Activated naive CD4-positive, alpha-beta T cell treated with anti-CD3 and anti-CD28 coated beads, Interleukin-2, amount 50 U/mL, for 24 hours (primary cell): ENCODE measurements at regions not wholly inside any gene's neighbourhood (a gene's known extent, or its start where the extent isn't known, plus 50 kb on each side); places are given as distances from the start of the nearest gene placed in this dataset.

ENCODE experiments used
- H3K27ac Mint-ChIP-seq: one replicate; pipeline ENCODE4 v1.8.0; 2021; ENCODE audit warnings: mild to moderate bottlenecking, mixed read lengths
- H3K27me3 Mint-ChIP-seq: one replicate; pipeline ENCODE4 v1.8.0; 2021; ENCODE audit warnings: mixed read lengths
- H3K36me3 Mint-ChIP-seq: one replicate; pipeline ENCODE4 v1.8.0; 2021; ENCODE audit warnings: mixed read lengths
- H3K4me1 Mint-ChIP-seq: one replicate; pipeline ENCODE4 v1.8.0; 2021; ENCODE audit warnings: mixed read lengths
- H3K4me3 Mint-ChIP-seq: one replicate; pipeline ENCODE4 v1.8.0; 2021; ENCODE audit warnings: mild to moderate bottlenecking, mixed read lengths
- H3K9me3 Mint-ChIP-seq: one replicate; pipeline ENCODE4 v1.8.0; 2021; ENCODE audit warnings: mixed read lengths

DNA sequence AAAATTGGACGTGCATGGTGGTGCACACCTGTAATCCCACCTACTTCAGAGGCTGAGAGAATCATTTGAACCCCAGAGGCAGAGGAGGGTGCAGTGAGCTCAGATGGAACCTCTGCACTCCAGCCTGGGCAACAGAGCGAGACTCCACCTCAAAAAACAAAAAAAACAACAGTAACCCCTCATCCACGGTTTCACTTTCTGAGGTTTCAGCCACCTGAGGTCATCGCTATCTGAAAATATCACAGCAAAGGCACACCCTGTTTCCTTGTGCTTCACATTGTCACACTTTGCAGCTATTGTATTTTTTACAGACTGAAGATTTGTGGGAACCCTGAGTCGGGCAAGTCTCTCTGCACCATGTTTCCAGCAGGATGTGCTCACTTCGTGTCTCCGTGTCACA is 54.1 kb upstream of the FOXQ1 start:
- peaks cover 9% of the 10 kb centered on the region for H3K27me3 Mint-ChIP-seq
- no peaks in the 10 kb centered on the region for H3K36me3 Mint-ChIP-seq

DNA sequence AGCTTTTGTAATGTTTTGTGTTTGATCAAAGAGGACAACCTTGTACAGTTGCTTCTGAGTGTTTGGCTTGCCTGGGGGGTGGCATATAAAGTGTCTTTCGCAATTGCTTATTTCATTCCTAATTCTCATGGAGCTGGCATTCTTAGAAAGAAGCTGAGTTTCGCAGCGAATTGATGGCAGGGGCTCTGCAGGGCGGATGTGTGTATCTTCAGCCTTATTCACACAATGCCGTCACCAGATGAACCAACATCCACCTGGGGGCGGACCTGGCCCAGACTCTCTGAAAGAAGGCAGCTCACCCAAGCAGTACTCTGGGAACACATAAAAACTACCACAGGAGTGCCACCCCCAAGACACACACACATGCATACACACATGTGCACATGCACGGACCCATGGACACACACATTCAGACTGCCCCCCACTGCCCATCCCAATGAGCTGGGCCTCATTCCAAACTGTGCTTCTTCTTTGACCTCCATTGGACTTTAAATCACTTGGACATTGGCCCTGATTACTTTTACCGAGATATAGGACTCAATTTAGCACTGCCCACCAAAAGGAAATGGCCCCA is 55.4 kb upstream of the FOXQ1 start:
- H3K9me3 Mint-ChIP-seq = no peaks in the 10 kb centered on the region

More for the DNA sequence above, 54.1 kb upstream of the FOXQ1 start:
- no peak overlapping the region for H3K27ac Mint-ChIP-seq
- H3K4me1 Mint-ChIP-seq = no peaks in the 10 kb centered on the region
- no peaks in the 10 kb centered on the region for H3K9me3 Mint-ChIP-seq
- no peak overlapping the region for H3K4me3 Mint-ChIP-seq

DNA sequence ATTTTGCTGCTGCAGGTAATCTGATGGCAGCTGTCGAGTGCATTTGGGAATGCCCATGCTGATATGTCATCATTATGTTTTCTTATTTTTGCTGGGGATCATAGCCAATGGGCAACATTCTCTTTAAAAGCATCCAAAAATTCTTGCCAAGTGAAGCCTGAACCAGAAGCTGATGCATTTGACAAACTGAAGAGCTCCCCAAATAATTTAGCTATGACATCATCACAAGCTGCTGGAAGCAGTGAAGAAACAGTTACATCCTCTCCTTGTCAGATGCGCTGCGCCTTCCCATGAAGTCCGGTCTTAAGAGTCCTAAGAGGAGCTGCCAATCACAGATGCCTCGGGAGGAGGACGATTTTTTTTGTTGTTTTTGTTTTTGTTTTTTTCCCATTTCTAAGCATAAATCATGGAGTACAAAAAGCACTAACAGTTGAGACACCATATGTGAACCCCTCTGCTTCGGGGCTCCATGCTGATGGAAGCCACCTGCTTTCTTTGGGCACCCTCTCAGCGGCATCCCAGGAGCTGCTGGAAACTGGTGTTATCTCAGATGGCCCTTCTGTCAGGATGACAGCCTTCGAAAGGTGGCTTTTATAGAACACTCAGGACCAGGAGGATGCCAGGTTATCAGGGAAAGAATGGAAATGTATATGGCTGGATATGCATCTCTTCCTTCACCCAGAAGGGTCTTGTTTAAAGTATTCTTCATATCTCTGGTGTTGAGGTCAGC is 56.1 kb upstream of the FOXQ1 start:
- H3K27me3 Mint-ChIP-seq = peaks cover 10% of the 10 kb centered on the region
- H3K27ac Mint-ChIP-seq = no peak overlapping the region
- H3K4me1 Mint-ChIP-seq = no peaks in the 10 kb centered on the region
- H3K9me3 Mint-ChIP-seq = no peaks in the 10 kb centered on the region
- H3K36me3 Mint-ChIP-seq = no peaks in the 10 kb centered on the region
- no peak overlapping the region for H3K4me3 Mint-ChIP-seq

More for the DNA sequence above, 55.4 kb upstream of the FOXQ1 start:
- H3K4me1 Mint-ChIP-seq = no peaks in the 10 kb centered on the region
- no peak overlapping the region for H3K27ac Mint-ChIP-seq
- peaks cover 9% of the 10 kb centered on the region for H3K27me3 Mint-ChIP-seq
- no peaks in the 10 kb centered on the region for H3K36me3 Mint-ChIP-seq
- H3K4me3 Mint-ChIP-seq = no peak overlapping the region

DNA sequence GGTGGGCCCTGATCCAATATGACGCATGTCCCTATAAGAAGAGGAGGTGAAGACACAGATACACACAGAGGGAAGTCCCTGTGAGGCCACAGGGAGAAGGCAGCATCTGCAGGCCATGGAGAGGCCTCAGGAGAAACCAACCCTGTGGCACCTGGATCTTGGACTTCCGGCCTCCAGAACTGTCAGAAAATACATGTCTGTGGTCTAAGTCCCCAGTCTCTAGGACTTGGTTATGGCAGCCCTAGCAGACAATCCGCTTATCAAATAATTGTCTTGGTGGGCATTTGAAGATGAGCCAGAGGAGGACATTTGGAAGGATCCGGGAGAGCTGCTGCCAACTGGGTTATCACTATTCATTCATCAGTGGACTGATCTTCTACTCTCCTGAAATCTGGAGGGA is 57.6 kb upstream of the FOXQ1 start:
- Mint-ChIP-seq H3K4me3 (no peak overlapping the region), H3K4me1 (no peaks in the 10 kb centered on the region), H3K27ac (no peak overlapping the region), H3K36me3 (no peaks in the 10 kb centered on the region), H3K9me3 (no peaks in the 10 kb centered on the region), H3K27me3 (peaks cover 9% of the 10 kb centered on the region)

DNA sequence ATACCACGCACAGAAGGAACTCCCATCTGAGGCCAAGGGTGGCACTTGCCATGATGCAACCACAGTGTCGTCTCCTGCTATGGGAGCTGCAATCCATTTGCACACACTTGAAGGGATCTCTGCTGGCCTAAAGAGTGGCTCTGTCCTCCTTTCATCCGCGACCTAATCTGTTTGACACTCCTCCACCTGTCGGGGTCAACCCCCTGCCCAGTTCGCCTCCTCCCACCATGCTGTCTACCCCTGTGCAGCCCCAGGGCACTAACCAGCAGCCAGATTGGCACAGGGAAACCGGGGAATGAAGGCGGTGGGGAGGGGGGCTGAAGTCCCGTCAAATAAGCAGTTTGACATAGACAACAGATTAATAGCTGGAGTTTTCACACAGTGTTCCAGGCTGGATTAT is 58.1 kb upstream of the FOXQ1 start:
- Mint-ChIP-seq H3K4me1 (no peaks in the 10 kb centered on the region), H3K36me3 (no peaks in the 10 kb centered on the region), H3K27me3 (peaks cover 9% of the 10 kb centered on the region), H3K27ac (no peak overlapping the region), H3K9me3 (no peaks in the 10 kb centered on the region), H3K4me3 (no peak overlapping the region)

DNA sequence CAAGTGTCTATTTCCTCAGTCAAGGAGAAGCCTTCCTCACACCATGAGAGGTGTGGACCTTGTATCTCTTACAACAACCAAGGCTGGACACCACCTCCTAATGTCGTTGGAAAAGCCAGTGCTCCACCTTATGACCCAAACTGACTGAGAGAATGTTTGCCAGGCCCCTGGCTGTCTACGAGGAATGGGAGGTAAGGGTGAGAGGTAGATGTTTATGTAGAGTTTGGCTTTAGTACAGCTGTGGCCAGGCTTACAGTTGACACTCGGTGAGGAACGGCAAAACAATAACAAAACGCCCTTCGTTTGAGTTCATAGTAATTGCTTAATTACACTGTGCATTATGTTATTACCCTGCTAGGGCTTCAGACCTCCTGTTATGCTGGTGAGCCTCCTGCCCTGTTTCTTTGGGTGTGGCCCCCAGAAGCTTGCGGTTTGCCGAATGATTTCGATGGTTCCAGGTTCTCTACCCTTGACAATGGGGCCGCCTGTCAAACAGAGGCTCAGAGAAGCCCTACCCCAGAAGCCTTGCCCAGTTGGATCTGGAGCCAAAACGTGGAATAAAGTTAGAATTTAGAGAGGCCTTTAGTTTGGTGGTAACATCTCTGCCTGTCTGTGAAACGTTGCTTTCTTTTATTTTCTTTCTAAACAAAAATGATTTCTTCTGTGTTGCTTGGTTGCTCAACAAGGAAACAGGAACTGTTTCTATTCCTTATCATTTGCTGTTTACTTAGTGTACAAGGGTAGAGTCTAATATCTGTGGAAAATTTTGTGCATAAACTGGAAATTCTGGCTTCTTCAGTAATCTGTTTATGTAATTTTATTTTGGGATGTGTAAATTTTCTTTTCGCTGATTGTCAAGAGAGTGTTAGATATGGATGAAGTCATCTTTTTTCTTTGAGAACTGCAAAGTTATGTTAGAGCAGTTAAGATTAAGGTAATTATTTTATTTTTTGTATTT is 60.4 kb upstream of the FOXQ1 start:
- Mint-ChIP-seq H3K4me3 (no peak overlapping the region), H3K27me3 (peaks cover 8% of the 10 kb centered on the region), H3K4me1 (no peaks in the 10 kb centered on the region), H3K36me3 (no peaks in the 10 kb centered on the region), H3K27ac (no peak overlapping the region), H3K9me3 (no peaks in the 10 kb centered on the region)

DNA sequence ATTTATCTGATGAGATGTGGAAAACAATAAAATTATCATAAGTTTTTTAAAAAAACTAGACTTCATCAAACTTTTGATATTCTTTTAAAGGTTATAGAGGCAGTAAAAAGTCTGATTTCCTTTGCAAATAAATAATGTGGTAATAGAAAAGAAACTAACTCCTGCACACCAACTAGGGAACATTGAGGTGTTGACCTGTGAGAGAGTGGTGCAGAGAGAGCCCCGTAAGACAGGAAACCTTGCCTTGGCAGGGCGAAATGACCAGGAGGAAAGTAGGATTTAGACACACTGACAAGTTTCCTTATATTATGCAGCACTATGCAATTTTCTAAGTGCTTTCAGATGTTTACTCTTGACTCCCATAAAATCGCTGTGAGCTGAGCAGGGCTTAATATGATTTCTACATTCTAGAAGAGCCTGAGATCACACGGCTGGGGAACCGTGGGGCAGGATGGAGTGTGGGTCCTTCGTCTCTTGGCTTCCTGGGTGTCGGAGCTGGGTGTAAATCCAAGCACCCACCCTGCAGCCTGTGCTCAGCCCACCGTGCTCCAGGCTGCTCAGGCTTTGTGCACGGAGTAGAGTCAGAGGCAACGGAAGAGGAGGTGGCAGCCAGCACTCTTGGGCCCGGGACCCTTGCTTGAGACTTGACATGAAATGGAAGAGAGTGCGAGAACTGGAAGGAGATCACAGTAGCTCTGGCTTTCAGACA is 61.3 kb upstream of the FOXQ1 start:
- H3K27me3 Mint-ChIP-seq = peaks cover 10% of the 10 kb centered on the region
- no peaks in the 10 kb centered on the region for H3K9me3 Mint-ChIP-seq
- H3K4me1 Mint-ChIP-seq = no peaks in the 10 kb centered on the region
- no peak overlapping the region for H3K27ac Mint-ChIP-seq
- no peaks in the 10 kb centered on the region for H3K36me3 Mint-ChIP-seq
- H3K4me3 Mint-ChIP-seq = no peak overlapping the region

DNA sequence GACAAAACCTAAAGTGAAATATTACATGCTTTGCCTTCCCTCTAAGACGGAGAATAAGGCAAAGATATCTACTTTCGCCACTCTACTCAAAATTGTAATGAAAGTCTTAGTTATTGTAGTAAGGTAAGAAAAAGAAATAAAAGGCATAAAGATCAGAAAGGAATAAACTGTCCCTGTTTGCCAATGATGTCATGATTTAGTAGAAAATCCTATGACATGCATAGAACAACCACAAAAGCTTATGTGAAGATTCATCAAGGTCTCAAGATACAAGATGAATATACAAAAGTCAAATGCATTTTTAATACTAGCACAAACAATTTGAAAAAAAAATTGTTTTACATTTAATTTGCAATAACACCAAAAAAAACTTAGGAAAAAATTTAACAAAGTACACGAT is 64.0 kb upstream of the FOXQ1 start:
- Mint-ChIP-seq H3K27ac (no peak overlapping the region), H3K9me3 (no peaks in the 10 kb centered on the region), H3K36me3 (no peaks in the 10 kb centered on the region), H3K4me3 (no peak overlapping the region), H3K4me1 (no peaks in the 10 kb centered on the region), H3K27me3 (peaks cover 13% of the 10 kb centered on the region)

DNA sequence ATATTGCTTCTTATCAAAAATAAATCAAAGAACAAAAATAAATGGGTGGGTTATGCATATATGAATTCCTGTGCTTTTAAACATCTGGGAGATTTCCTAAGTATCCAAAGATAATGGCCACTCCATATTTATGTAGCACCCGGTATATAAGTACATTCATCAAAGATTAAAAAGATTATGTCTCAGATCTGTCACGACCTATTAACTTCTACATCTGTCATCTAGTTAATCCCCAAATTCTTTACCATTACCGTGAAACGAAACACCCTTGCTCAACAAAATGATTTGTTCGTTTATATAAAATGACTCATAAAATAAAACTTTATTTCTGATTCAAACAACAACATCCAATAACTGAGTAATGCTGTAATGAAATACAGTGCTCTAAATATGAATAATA is 64.8 kb upstream of the FOXQ1 start:
- Mint-ChIP-seq H3K9me3 (no peaks in the 10 kb centered on the region), H3K27me3 (peaks cover 13% of the 10 kb centered on the region), H3K36me3 (no peaks in the 10 kb centered on the region), H3K4me1 (no peaks in the 10 kb centered on the region), H3K27ac (no peak overlapping the region), H3K4me3 (no peak overlapping the region)

DNA sequence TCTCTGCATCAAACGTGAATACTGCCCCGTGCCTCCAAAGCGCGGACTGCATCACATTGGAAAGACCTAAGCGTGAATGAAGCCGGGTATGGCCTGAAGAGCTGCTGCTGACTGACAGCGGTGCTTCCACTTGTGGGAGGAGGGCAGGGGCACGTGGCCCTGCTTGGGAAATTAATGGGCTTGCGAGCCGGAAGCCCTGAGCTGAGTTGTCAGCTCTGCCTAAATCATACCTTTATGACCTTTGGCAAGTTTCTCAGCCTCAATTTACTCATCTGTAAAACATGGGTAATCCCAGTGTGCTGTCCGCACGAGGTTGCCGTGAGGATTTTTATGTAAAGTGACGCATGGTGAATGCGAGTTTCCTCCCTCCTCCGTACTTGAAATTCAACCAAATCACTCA is 67.0 kb upstream of the FOXQ1 start:
- H3K9me3 Mint-ChIP-seq = no peaks in the 10 kb centered on the region
- no peaks in the 10 kb centered on the region for H3K4me1 Mint-ChIP-seq
- H3K27ac Mint-ChIP-seq = no peak overlapping the region
- H3K27me3 Mint-ChIP-seq = peaks cover 7% of the 10 kb centered on the region
- H3K4me3 Mint-ChIP-seq = no peak overlapping the region
- no peaks in the 10 kb centered on the region for H3K36me3 Mint-ChIP-seq

DNA sequence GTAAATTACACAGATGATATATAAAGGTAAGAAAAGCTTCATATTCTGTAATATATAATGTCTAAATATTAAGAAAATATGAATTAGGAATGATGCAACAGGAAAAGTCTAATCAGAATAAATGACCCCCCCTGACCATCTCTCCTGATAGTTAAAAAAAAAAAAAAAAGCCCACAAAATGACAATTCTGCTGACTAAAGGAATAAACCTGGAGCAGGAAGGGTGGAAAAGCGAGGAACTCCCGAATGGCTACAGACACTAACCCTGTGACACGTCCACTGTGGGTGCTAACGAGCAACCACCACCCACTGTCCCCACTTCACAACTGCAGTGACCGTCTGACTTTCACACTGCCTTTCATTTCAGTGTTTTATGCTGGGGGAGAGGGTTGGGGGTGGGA is 67.6 kb upstream of the FOXQ1 start:
- Mint-ChIP-seq H3K27ac (no peak overlapping the region), H3K4me1 (no peaks in the 10 kb centered on the region), H3K9me3 (no peaks in the 10 kb centered on the region), H3K36me3 (no peaks in the 10 kb centered on the region), H3K4me3 (no peak overlapping the region), H3K27me3 (peaks cover 7% of the 10 kb centered on the region)

DNA sequence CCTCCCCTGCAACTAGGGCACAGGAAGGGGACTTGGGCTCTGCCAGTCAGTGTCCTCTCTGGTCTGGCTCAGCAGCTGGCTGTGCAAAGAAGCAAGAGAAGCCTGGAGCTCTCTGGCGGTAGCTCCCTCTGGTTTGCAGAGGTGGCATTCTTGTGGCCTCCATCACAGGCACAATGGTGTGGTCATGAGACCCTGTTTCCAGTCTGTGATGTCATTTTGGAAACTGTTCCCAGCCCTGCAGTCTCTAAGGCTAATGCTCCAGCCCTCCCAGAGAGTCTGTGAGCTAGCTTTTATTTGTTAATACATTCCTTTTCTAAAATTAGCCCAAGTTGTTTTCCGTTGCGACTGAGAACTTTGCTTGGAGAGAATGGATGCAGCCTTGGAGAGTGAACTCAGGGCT is 69.5 kb upstream of the FOXQ1 start:
- Mint-ChIP-seq H3K9me3 (no peaks in the 10 kb centered on the region), H3K27ac (no peak overlapping the region), H3K27me3 (peaks cover 7% of the 10 kb centered on the region), H3K36me3 (no peaks in the 10 kb centered on the region), H3K4me3 (no peak overlapping the region), H3K4me1 (no peaks in the 10 kb centered on the region)

DNA sequence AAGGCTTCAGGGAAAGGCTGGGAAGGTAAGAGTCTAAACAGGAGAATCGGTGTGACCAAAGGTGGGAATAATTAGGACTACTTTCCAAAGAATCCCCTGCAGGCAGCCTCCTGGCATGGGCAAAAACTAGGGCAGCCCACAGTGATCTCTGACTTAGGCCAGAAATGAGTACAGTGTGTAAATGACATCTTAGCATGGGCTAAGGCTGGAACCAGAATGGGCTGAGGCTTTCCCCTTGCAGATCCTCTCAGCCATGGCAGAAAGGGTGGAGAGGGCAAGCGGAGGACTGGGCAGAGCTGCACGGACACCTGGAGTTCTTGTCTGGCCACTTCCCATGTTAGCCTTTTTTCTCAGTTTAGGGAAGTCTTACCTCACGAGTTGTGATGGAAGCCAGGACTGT is 69.9 kb upstream of the FOXQ1 start:
- H3K27ac Mint-ChIP-seq = no peak overlapping the region
- H3K9me3 Mint-ChIP-seq = no peaks in the 10 kb centered on the region
- H3K36me3 Mint-ChIP-seq = no peaks in the 10 kb centered on the region
- H3K4me3 Mint-ChIP-seq = no peak overlapping the region
- no peaks in the 10 kb centered on the region for H3K4me1 Mint-ChIP-seq
- H3K27me3 Mint-ChIP-seq = peaks cover 7% of the 10 kb centered on the region

DNA sequence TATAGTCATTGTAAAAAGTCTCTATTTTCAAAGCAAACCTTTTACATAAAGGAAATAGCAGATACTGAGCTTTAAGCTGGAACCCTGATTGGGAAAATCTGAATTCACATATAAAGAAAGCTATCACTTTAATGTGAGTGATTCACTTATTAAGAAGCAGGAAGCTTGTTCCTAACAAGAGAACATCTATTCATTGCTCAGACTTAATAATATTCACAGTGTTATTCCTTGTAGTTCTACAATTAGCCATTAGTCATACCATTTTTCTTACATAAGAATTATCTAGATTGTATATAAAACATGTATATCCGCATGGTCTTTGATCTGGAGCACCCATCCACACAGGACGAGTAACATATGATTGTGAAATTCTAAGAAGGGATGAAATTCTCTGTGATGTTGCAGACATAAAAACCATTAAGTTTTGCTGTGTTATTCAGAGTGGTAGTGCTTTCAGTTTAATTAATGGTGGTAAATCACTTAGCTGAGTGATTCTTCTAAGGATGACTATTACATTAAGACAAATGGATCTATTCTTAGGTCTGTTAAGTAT is 71.1 kb upstream of the FOXQ1 start:
- Mint-ChIP-seq H3K9me3 (no peaks in the 10 kb centered on the region), H3K27ac (no peak overlapping the region), H3K27me3 (peaks cover 6% of the 10 kb centered on the region), H3K4me1 (no peaks in the 10 kb centered on the region), H3K36me3 (no peaks in the 10 kb centered on the region), H3K4me3 (no peak overlapping the region)

DNA sequence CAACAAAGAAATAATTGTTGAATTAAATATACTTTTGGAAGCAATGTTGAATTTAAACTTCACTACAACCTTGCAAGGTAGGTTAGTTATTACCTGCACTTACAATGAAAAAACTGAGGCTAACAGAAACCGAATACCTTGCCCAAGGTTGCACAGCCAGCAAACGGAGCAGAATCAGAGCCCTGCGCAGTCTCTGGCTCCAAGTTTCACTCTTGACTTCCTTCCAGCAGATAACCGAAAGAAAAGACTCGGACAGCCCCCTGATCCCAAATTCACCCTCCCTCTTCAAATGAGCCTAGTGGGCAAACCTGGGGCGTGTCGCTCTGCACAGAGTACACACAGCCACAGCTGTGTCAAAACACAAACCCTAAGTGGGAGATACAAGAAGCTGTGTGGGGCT is 72.1 kb upstream of the FOXQ1 start:
- H3K4me1 Mint-ChIP-seq = no peaks in the 10 kb centered on the region
- H3K27ac Mint-ChIP-seq = no peak overlapping the region
- H3K9me3 Mint-ChIP-seq = no peaks in the 10 kb centered on the region
- no peaks in the 10 kb centered on the region for H3K36me3 Mint-ChIP-seq
- no peak overlapping the region for H3K4me3 Mint-ChIP-seq
- H3K27me3 Mint-ChIP-seq = peaks cover 6% of the 10 kb centered on the region
